Stomach smooth muscle (tissue), 2 donors: ENCODE measurements at regions not wholly inside any gene's neighbourhood (a gene's known extent, or its start where the extent isn't known, plus 50 kb on each side); places are given as distances from the start of the nearest gene placed in this dataset.

Experiments
- H3K27ac ChIP-seq: one replicate; pipeline ENCODE4 v1.7.0; 2013; ENCODE audit warnings: mild to moderate bottlenecking, low read length, inconsistent platforms
- H3K27me3 ChIP-seq, 2 donors: one replicate each; pipeline ENCODE4 v1.7.0; 2013; ENCODE audit warnings: low read length in 2 of 2; ENCODE audit not compliant: insufficient read depth in 2 of 2, control insufficient read depth in 1 of 2
- H3K36me3 ChIP-seq, 2 donors: one replicate each; pipeline ENCODE4 v1.7.0; 2013; ENCODE audit warnings: low read length in 2 of 2; ENCODE audit not compliant: control insufficient read depth in 2 of 2, insufficient read depth in 2 of 2
- H3K4me1 ChIP-seq: one replicate; pipeline ENCODE4 v1.7.0; 2013; ENCODE audit warnings: low read length; ENCODE audit not compliant: control insufficient read depth, insufficient read depth
- H3K4me3 ChIP-seq, 2 donors: one replicate each; pipeline ENCODE4 v1.7.0; 2013; ENCODE audit warnings: low read length in 2 of 2
- H3K9ac ChIP-seq, 2 donors: one replicate each; pipeline ENCODE4 v1.7.0; 2013; ENCODE audit warnings: low read length in 2 of 2, mild to moderate bottlenecking in 1 of 2
- H3K9me3 ChIP-seq, 2 donors: one replicate each; pipeline ENCODE4 v1.7.0; 2013; ENCODE audit warnings: low read length in 2 of 2; ENCODE audit not compliant: control insufficient read depth in 2 of 2
- donor health status: healthy.
- donor health status: Pancreatic carcinoma.

- Histone ChIP-seq H3K4me1 (no peaks in the 10 kb centered on the region), H3K9ac (no peak overlapping the region), H3K27me3 (no peaks in the 10 kb centered on the region), H3K9me3 (no peaks in the 10 kb centered on the region), H3K27ac (no peak overlapping the region), H3K36me3 (no peaks in the 10 kb centered on the region), H3K4me3 (no peak overlapping the region)
These were observed 158.6 kb upstream of the GDF10 start for GRCh38 chr10:47141349-47141748.

GRCh38 chr10:47143072-47143471 is 156.9 kb upstream of the GDF10 start:
- Histone ChIP-seq H3K9ac (no peak overlapping the region), H3K27me3 (no peaks in the 10 kb centered on the region), H3K4me3 (no peak overlapping the region), H3K27ac (no peak overlapping the region), H3K4me1 (no peaks in the 10 kb centered on the region), H3K36me3 (no peaks in the 10 kb centered on the region), H3K9me3 (no peaks in the 10 kb centered on the region)

- no peak overlapping the region for H3K4me3 ChIP-seq
- H3K36me3 ChIP-seq, result no peaks in the 10 kb centered on the region
- no peaks in the 10 kb centered on the region for H3K4me1 ChIP-seq
- no peak overlapping the region for H3K9ac ChIP-seq
- no peak overlapping the region for H3K27ac ChIP-seq
- no peaks in the 10 kb centered on the region for H3K9me3 ChIP-seq
- no peaks in the 10 kb centered on the region for H3K27me3 ChIP-seq
These were observed 156.5 kb upstream of the GDF10 start for GRCh38 chr10:47143473-47143872.

GRCh38 chr10:47144525-47144924 is 155.5 kb upstream of the GDF10 start:
- Histone ChIP-seq H3K27me3 (no peaks in the 10 kb centered on the region), H3K9me3 (no peaks in the 10 kb centered on the region), H3K9ac (no peak overlapping the region), H3K4me3 (no peak overlapping the region), H3K36me3 (no peaks in the 10 kb centered on the region), H3K27ac (no peak overlapping the region), H3K4me1 (no peaks in the 10 kb centered on the region)

- no peak overlapping the region for H3K9ac ChIP-seq
- H3K27ac ChIP-seq, result no peak overlapping the region
- no peaks in the 10 kb centered on the region for H3K27me3 ChIP-seq
- H3K4me1 ChIP-seq, result no peaks in the 10 kb centered on the region
- H3K9me3 ChIP-seq, result no peaks in the 10 kb centered on the region
- no peaks in the 10 kb centered on the region for H3K36me3 ChIP-seq
- no peak overlapping the region for H3K4me3 ChIP-seq
These were observed 154.6 kb upstream of the GDF10 start for GRCh38 chr10:47145290-47145934.

- Histone ChIP-seq H3K36me3 (no peaks in the 10 kb centered on the region), H3K9me3 (no peaks in the 10 kb centered on the region), H3K4me3 (no peak overlapping the region), H3K27ac (no peak overlapping the region), H3K27me3 (no peaks in the 10 kb centered on the region), H3K9ac (no peak overlapping the region), H3K4me1 (no peaks in the 10 kb centered on the region)
These were observed 153.4 kb upstream of the GDF10 start for GRCh38 chr10:47146572-47146971.

GRCh38 chr10:47147186-47147585 is 152.8 kb upstream of the GDF10 start:
- no peaks in the 10 kb centered on the region for H3K27me3 ChIP-seq
- H3K9ac ChIP-seq, result no peak overlapping the region
- H3K9me3 ChIP-seq, result no peaks in the 10 kb centered on the region
- H3K27ac ChIP-seq, result no peak overlapping the region
- no peaks in the 10 kb centered on the region for H3K36me3 ChIP-seq
- no peak overlapping the region for H3K4me3 ChIP-seq
- H3K4me1 ChIP-seq, result no peaks in the 10 kb centered on the region

- no peaks in the 10 kb centered on the region for H3K27me3 ChIP-seq
- no peak overlapping the region for H3K9ac ChIP-seq
- H3K4me1 ChIP-seq, result no peaks in the 10 kb centered on the region
- no peak overlapping the region for H3K27ac ChIP-seq
- H3K36me3 ChIP-seq, result no peaks in the 10 kb centered on the region
- H3K4me3 ChIP-seq, result no peak overlapping the region
- peaks cover 4% of the 10 kb centered on the region in 2 donors for H3K9me3 ChIP-seq
These were observed 149.4 kb upstream of the GDF10 start for GRCh38 chr10:47150581-47150980.

GRCh38 chr10:47151920-47152319 is 148.1 kb upstream of the GDF10 start:
- no peak overlapping the region for H3K9ac ChIP-seq
- H3K27ac ChIP-seq, result no peak overlapping the region
- H3K27me3 ChIP-seq, result no peaks in the 10 kb centered on the region
- no peaks in the 10 kb centered on the region for H3K4me1 ChIP-seq
- H3K36me3 ChIP-seq, result no peaks in the 10 kb centered on the region
- peaks cover 4 to 6% of the 10 kb centered on the region in 2 donors for H3K9me3 ChIP-seq
- no peak overlapping the region for H3K4me3 ChIP-seq

GRCh38 chr10:47152861-47153349 is 147.1 kb upstream of the GDF10 start:
- H3K9ac ChIP-seq, result no peak overlapping the region
- H3K4me3 ChIP-seq, result no peak overlapping the region
- no peak overlapping the region for H3K27ac ChIP-seq
- no peaks in the 10 kb centered on the region for H3K36me3 ChIP-seq
- H3K9me3 ChIP-seq, result peaks cover 4 to 6% of the 10 kb centered on the region in 2 donors
- no peaks in the 10 kb centered on the region for H3K27me3 ChIP-seq
- H3K4me1 ChIP-seq, result no peaks in the 10 kb centered on the region

GRCh38 chr10:47154762-47155161 is 145.2 kb upstream of the GDF10 start:
- peaks cover 4 to 6% of the 10 kb centered on the region in 2 donors for H3K9me3 ChIP-seq
- no peaks in the 10 kb centered on the region for H3K4me1 ChIP-seq
- peaks cover 0 to 2% of the 10 kb centered on the region in 2 donors for H3K27me3 ChIP-seq
- no peak overlapping the region for H3K27ac ChIP-seq
- H3K36me3 ChIP-seq, result no peaks in the 10 kb centered on the region
- H3K9ac ChIP-seq, result no peak overlapping the region
- no peak overlapping the region for H3K4me3 ChIP-seq
